ENCODE measurements at regions not wholly inside any gene's neighbourhood (a gene's known extent, or its start where the extent isn't known, plus 50 kb on each side); places are given as distances from the start of the nearest gene placed in this dataset.

- Histone ChIP-seq H3K4me2 (ENCODE audit: extremely low read depth, insufficient read depth, low read length) (no peak overlapping the region), H3K4me3 (replicated peaks in 1 of 4; ENCODE audit: control extremely low read depth in 1 of 4, insufficient read depth in 1 of 4, low read depth in 3 of 4, low read length in 4 of 4) (no peak overlapping the region), H3K4me1 (ENCODE audit: control insufficient read depth, extremely low read depth, insufficient read depth, low read length) (no peaks in the 10 kb centered on the region), H3K36me3 (ENCODE audit: control insufficient read depth, insufficient read depth, low read length) (no peaks in the 10 kb centered on the region), H2AFZ (ENCODE audit: low read length) (no peak overlapping the region), H3K9ac (ENCODE audit: insufficient read depth, low read length) (no peak overlapping the region), H3K9me3 (ENCODE audit: control insufficient read depth, insufficient read depth, low read depth, low read length) (no peaks in the 10 kb centered on the region), H3K27ac (ENCODE audit: insufficient read depth, low read length) (no peak overlapping the region), H4K20me1 (ENCODE audit: control insufficient read depth, extremely low read depth, insufficient read depth, low read length) (no peaks in the 10 kb centered on the region), H3K79me2 (ENCODE audit: control insufficient read depth, insufficient read depth, low read length) (no peaks in the 10 kb centered on the region), H3K27me3 (ENCODE audit: control insufficient read depth, insufficient read depth, low read length) (no peaks in the 10 kb centered on the region)
- TF ChIP-seq EZH2 (IDR thresholded peaks at IDR 0.05; ENCODE audit: low read length, missing control alignments) (no peak), CTCF (conservative IDR thresholded peaks at IDR 0.05 in 1 of 2, IDR thresholded peaks at IDR 0.05 in 1 of 2; ENCODE audit: low read depth in 1 of 2, low read length in 2 of 2) (no peak)
- peak in 1 of 2 donors; percentile 59 for DNase-seq (ENCODE audit: low read depth in 2 of 2)
These were observed 478.3 kb upstream of the CDH5 start for GRCh38 chr16:65888201-65888600.

- TF ChIP-seq EZH2 (IDR thresholded peaks at IDR 0.05; ENCODE audit: low read length, missing control alignments), result no peak
- no peak for TF ChIP-seq CTCF (conservative IDR thresholded peaks at IDR 0.05 in 1 of 2, IDR thresholded peaks at IDR 0.05 in 1 of 2; ENCODE audit: low read depth in 1 of 2, low read length in 2 of 2)
- Histone ChIP-seq H3K9me3 (ENCODE audit: control insufficient read depth, insufficient read depth, low read depth, low read length) (no peaks in the 10 kb centered on the region), H3K79me2 (ENCODE audit: control insufficient read depth, insufficient read depth, low read length) (no peaks in the 10 kb centered on the region), H3K4me2 (ENCODE audit: extremely low read depth, insufficient read depth, low read length) (no peak overlapping the region), H4K20me1 (ENCODE audit: control insufficient read depth, extremely low read depth, insufficient read depth, low read length) (no peaks in the 10 kb centered on the region), H2AFZ (ENCODE audit: low read length) (no peak overlapping the region), H3K4me3 (replicated peaks in 1 of 4; ENCODE audit: control extremely low read depth in 1 of 4, insufficient read depth in 1 of 4, low read depth in 3 of 4, low read length in 4 of 4) (no peak overlapping the region), H3K27ac (ENCODE audit: insufficient read depth, low read length) (no peak overlapping the region), H3K4me1 (ENCODE audit: control insufficient read depth, extremely low read depth, insufficient read depth, low read length) (no peaks in the 10 kb centered on the region), H3K9ac (ENCODE audit: insufficient read depth, low read length) (no peak overlapping the region), H3K27me3 (ENCODE audit: control insufficient read depth, insufficient read depth, low read length) (no peaks in the 10 kb centered on the region), H3K36me3 (ENCODE audit: control insufficient read depth, insufficient read depth, low read length) (no peaks in the 10 kb centered on the region)
- DNase-seq (ENCODE audit: low read depth in 2 of 2), result peak in 1 of 2 donors; percentile 41
These were observed 482.5 kb upstream of the CDH5 start for GRCh38 chr16:65884018-65884417.

GRCh38 chr16:65878347-65878746 lies 488.1 kb upstream of the CDH5 start:
- Histone ChIP-seq H2AFZ (ENCODE audit: low read length) (no peak overlapping the region), H3K9ac (ENCODE audit: insufficient read depth, low read length) (no peak overlapping the region), H3K27ac (ENCODE audit: insufficient read depth, low read length) (no peak overlapping the region), H4K20me1 (ENCODE audit: control insufficient read depth, extremely low read depth, insufficient read depth, low read length) (no peaks in the 10 kb centered on the region), H3K36me3 (ENCODE audit: control insufficient read depth, insufficient read depth, low read length) (no peaks in the 10 kb centered on the region), H3K4me2 (ENCODE audit: extremely low read depth, insufficient read depth, low read length) (no peak overlapping the region), H3K9me3 (ENCODE audit: control insufficient read depth, insufficient read depth, low read depth, low read length) (no peaks in the 10 kb centered on the region), H3K4me1 (ENCODE audit: control insufficient read depth, extremely low read depth, insufficient read depth, low read length) (no peaks in the 10 kb centered on the region), H3K27me3 (ENCODE audit: control insufficient read depth, insufficient read depth, low read length) (no peaks in the 10 kb centered on the region), H3K79me2 (ENCODE audit: control insufficient read depth, insufficient read depth, low read length) (no peaks in the 10 kb centered on the region), H3K4me3 (replicated peaks in 1 of 4; ENCODE audit: control extremely low read depth in 1 of 4, insufficient read depth in 1 of 4, low read depth in 3 of 4, low read length in 4 of 4) (no peak overlapping the region)
- no peak for DNase-seq (ENCODE audit: low read depth in 2 of 2)
- TF ChIP-seq EZH2 (IDR thresholded peaks at IDR 0.05; ENCODE audit: low read length, missing control alignments) (no peak), CTCF (conservative IDR thresholded peaks at IDR 0.05 in 1 of 2, IDR thresholded peaks at IDR 0.05 in 1 of 2; ENCODE audit: low read depth in 1 of 2, low read length in 2 of 2) (no peak)
